RPMI7951 (cell line): ENCODE measurements at regions not wholly inside any gene's neighbourhood (a gene's known extent, or its start where the extent isn't known, plus 50 kb on each side); places are given as distances from the start of the nearest gene placed in this dataset.

Experiments used
- DNase-seq: peaks from one replicate; pipeline ENCODE4 v3.0.0-alpha.2; 2012; ENCODE audit warnings: low read depth

DNA sequence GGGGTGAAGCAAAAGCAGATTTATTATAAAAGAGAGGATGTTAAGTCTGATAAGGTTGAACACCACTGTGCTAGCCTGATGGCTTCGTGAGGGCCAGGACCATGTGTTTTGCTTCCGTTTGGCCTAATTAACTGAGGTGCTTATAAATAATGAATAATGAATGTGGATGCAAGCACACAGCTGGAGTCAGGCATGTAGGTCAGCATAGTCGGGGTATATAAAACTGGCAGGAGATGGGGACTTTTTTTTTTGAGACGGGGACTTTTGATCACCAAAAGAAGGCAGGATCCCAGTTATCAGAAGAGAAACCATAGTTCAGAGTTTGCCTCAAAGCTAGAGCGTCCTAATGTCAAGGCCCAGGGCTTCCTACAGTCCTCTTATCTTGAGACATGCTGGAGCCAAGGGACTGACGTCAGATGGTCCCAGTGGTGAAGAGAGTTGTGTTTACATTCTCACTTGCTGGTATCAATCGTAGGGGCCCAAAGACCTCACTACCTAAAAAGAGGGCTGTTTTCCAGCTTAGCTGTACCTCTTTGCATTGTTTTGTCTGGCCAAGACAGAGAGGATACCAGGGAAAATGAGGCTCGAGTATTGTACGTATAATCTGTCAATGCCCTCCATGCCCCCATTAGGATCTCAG lies 50.4 kb downstream of the RTL9 start:
- DNase-seq, result no peak

- DNase-seq, result peak; percentile 65
These were observed 51.3 kb downstream of the RTL9 start for GRCh38 chrX:110409925-110410324.

DNA sequence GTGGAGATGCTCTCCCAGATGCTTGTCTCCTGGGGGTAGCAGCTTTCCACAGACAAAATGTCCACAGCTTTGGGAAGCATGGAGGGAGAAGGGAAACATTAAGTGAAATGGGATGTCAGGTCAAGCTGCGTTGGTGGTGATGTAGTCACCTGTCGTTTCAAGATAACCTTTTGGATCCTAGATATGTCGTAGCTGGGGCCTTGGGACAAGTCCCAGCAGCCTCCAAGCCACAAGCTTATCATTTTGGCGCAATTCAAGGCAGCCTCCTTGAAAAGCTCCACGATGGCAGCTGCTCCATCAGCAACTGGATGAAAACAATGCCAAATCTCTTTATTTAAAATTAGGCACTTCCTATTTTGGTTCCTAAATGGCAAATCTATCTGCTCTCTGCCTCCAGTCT lies 52.0 kb downstream of the RTL9 start:
- no peak for DNase-seq

DNA sequence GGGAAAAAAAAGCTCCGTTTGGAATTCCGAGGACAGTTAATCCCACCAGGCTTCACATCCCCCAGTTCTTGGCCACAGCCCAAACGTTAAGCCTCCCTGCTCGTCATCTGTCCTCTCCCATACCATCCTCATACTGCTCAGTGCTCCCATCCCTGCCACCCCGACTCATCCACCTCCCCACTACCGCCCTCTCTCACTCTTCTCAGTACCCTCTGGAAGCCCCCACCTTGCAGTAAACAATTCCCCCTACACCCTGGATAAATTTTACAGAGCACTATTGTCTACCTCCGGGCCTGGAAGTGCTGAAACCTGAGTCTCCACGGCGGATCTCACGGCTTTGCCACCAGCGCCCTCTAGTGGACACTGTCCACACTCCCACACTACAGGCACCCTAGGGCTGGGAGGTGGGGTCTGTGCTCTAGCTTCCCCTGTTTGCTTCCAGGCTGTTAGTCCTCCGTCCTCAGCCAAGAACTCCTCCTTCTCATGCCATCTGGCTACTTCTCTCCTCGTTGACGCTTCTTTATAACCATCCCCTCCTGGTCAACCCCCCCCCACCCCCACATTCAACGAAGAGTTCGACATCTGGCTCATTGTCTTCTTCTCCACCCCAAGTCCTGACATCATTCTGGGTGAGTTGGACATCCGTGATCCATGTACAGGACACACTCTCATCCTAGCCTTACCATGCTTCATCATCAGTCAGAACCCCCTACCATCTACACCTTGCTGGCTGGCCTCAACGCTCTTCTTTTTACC lies 54.5 kb downstream of the RTL9 start:
- DNase-seq, result peak; percentile 51

GRCh38 chrX:110413727-110414124 lies 55.1 kb downstream of the RTL9 start:
- no peak for DNase-seq

DNA sequence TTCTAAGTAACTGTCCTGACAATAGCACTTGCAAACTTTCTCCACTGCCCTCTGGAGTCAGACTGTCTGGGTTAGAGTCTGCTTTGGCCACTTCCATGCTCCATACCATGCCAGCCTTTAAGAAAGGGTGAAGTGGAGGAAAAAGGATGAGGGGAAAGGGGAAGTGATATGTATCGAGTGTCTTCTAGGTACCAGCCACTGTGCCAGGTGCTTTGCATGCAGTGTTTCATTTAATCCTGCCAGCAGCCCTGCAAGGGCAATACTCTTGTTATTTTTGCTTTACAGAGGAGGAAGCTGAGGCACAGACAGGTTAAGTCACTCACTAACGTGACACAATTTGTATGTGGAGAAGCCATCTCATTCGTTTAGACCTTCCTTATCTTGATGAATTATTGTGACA lies 55.6 kb downstream of the RTL9 start:
- DNase-seq, result no peak

DNA sequence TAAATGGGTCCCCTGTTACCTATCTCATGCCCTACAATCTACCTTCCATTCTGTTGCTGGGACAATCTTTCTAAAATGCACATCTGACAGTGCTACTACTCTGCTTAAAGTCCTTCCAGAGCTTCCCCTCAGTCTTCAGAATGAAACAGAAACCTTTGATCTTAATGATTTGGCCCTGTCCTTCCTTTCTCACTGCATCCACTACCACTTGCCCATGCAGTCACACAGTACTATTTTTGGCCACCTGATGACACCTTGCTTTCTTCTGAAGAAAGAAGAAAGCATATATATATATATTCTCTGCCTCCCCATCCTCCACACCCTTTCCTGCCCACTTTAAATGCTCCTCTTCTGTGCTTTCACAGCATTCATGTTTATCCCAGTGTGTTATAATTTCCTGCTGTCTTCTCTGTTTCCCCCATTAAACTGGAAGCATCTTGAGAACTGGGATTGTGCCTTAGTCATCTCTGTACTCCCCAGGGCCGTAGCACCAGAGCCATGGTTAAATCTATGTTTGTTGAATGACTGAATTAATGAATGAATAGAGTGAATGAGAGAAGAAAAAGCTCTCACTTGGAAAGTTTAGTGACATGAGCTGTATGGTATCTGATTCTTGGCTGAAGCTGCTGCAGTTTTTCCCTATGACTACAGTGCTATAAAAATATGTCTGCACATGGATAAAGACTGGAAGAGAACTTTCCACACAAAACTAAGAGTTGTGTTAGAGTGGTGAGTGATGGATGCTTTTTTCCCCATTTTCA lies 56.2 kb downstream of the RTL9 start:
- no peak for DNase-seq

- peak; percentile 45 for DNase-seq
These were observed 57.0 kb downstream of the RTL9 start for GRCh38 chrX:110415440-110416170.

- no peak for DNase-seq
These were observed 58.5 kb downstream of the RTL9 start for GRCh38 chrX:110417128-110417527.

DNA sequence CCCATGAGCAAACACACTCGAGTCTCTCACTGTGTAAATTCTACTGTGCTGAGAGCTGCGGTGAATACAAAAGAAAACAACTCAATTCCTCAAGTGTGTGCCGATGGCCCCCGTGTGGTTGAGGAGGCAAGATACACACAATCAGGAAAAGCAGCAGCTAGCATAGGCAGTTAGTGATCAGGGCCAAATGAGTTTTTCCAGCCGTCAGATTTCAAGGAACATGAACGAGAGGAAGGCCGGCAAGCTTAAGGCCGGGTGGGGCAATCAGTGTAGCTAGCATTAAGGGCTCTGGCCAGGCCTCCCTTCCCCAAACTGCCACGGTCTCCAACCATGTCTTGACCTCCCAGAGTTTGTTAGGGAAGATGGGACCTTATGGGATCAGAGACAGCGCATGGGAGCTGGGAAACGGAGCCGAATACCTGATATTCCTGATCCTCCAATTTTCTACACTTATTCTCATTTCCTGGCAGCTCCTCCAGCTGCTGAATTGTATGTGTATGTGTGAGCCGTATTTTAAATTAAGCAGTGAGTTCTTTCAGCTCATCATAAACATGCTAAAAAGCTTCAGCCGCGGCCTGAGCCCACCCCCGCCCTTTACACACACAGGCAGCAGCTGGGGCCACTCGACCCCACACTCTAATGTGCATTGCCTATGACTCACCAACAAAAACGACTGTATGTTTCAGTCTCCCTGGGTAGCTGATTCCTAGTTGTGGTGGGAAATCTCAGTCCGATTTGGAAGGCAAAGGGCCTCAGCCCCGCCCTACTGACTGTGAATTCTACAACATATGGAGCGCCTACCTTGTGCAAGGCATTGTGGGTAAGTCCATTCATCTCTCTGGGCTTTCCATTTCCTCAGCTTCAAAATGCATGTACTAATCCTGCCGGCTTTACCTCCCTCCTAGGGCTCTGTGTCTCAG lies 59.9 kb downstream of the RTL9 start:
- peak; percentile 73 for DNase-seq

DNA sequence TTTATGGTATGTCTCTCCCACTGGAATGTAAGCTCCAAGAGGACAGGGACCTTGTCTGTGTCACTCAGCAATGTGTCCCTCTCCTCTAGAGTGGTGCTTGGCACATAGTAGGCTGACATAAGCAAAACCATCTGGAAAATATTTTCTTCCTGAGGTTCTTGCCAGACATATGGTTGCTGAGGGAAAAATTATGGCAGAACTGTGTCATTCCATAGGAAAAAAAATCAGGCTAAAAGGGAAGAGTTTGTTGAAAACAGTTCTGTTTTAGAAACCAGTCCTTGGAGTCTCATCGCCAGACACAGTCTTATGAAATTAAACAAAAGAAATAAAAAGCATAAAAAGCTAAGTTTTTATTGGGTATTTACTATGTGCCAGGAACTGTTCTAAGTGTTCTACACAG lies 60.9 kb downstream of the RTL9 start:
- DNase-seq, result no peak

DNA sequence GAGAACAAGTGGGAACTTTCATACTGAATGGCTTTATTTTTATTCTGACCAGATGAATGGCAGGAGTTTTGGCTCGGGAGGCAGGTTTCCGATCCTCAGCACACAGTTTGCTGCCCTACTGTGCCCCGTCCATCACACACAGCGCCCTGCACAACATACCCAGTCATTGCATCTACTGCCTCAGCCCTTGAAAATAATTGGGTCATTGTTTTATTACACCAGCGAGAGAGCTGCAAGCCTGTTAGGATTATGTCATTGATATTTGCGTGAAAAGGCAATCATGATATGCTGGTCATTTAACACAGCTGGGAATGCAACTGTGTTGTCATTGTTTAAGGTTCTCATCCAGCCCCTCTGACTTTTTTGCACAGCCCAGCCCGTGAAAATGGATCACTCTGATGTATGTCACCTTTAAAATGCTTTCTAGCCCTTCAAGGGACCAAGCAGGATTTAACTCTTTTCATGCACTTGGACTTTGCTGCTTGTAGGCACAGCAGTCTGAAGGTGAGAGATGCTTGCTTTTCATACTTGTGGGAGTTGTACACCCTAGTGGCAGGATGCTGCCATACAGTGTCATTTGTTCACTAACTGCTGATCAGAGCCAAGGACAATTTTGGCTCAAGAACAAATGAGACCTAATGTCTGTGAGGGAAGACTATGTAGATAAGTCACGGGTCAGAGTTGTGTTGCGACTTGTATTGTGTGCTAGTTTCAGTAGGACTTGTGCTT lies 62.3 kb downstream of the RTL9 start:
- peak; percentile 40 for DNase-seq

DNA sequence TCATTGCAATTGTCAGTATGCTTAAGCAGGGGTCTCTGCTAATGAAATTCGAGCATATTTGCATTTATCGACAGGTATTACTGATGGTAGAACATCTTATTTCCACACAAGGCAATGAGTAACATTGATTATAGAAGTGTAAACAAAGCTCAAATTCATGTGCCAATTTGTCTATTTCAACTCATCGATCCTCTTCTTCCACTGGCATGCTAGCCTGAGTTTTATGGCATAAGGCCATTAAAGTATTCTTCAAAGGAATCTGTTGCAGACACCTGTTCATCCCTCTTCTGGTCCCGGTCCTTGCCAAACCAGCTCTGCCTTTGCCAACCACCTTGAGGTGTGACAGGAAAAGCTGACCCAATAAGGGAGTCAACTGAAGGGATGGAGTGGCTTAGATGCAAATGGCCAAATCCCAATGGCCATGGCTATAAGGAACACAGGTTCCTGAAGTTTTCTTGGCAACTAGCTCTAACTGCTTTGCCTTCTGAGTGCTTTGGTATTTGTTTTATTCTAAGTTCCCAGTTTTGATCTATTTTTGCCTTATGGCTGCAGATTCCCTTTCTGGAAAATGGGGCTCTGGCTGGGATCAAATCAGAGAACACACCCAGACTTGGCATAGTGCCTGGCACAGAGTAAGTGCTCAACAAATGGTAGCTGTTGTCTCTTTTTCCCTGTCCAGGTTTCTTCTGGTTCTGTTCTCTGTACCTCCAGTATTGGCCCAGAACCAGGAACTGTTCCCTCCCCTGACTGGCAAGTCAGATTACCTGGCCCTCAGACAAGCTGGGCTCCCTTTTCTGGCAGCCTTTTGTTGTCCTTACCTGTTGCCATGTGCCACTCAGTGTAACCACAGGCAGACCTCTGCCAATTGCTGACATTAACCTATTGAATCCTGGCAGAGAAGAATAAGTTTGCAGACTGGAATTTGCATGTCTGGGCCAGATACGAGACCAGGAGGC lies 63.1 kb downstream of the RTL9 start:
- no peak for DNase-seq

DNA sequence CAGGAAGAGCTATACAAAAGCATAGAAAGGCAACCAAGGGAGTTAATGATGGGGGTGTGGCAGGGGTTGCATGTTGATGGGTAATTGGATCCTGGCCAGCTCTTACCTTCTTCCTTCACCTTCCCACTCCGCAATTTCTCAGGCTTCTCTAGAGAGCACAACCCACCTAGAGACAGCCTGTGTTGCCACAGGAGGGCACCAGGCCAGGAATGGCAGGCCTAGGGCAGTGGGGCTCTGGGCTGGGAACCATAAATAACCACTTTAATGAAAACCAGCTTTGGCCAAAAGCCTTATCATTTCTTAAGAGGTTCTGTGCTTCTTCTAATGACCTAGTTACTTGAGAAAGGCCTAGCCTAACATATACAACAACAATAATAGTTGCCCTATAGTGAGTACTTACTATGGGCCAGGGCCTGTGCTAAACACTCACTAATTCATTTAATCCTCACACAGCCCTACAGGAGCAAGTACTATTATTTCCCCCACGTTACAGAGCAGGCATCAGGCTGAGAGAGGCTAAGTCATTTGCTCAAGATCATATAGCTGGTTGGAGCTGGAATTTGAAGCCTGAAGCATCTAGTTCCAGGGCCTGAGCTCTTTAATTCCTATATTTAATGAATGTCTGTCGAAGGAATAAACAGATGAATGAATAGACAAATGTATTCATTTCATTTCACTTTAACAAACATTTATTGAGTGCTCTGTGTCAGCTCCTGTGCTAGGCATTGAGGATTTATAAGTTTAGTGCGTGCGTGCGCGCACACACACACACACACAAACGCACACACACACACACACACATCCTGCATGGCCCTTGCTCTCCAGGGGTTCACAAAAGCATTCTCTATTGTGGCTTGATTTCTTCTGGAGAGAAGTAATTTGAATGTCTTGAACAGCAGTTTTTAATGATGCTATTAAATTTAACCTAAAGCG lies 66.8 kb downstream of the RTL9 start:
- DNase-seq, result peak; percentile 23

DNA sequence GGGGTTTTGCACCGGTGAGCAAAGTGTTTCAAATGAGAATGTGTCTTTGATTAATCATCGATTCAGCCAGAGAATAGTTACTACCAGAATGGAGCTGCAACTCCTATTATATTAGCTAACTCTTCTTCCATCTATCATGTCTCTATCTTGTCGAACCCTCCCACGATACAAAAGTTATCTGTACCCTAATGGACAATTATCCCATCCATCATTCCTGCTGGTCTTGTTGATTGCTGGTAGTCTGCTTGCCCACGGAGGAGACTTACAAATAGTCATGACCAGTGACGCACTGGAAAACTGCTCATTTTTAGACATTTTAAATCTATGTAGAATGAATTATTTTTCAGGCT lies 67.5 kb downstream of the RTL9 start:
- no peak for DNase-seq

DNA sequence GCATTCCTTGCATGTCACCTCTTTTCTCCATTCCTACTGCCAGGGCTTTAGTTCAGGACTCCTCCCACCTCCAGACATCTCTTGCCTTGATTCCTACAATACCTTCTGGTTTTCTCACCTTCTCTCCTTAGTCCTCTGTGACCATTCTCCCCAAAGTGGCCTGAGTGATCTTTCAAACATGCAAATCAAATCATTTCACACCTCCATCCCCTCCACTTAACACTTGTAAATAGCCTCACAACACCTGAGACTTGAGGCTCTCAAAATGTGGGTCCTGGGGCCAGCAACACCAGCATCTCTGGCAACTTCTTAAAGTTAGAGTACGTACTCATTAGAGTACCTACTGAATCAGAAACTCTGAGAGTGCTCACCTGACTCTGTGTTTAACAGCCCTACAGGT lies 68.4 kb downstream of the RTL9 start:
- no peak for DNase-seq

GRCh38 chrX:110428144-110428543 lies 69.5 kb downstream of the RTL9 start:
- peak; percentile 50 for DNase-seq
